HG02885 (cell line): ENCODE measurements at regions not wholly inside any gene's neighbourhood (a gene's known extent, or its start where the extent isn't known, plus 50 kb on each side); places are given as distances from the start of the nearest gene placed in this dataset.
"Not testable (repeated sequence)": the region's sequence is repeated elsewhere in the genome, so short reads cannot be mapped to it uniquely, and the experiment has no call there.

ENCODE experiments used
- ATAC-seq: cut with Tn5 transposase; IDR thresholded peaks from one replicate; pipeline ENCODE4 v1.9.1; 2021; ENCODE audit warnings: mild to moderate bottlenecking; ENCODE audit not compliant: unreplicated experiment, poor library complexity

DNA sequence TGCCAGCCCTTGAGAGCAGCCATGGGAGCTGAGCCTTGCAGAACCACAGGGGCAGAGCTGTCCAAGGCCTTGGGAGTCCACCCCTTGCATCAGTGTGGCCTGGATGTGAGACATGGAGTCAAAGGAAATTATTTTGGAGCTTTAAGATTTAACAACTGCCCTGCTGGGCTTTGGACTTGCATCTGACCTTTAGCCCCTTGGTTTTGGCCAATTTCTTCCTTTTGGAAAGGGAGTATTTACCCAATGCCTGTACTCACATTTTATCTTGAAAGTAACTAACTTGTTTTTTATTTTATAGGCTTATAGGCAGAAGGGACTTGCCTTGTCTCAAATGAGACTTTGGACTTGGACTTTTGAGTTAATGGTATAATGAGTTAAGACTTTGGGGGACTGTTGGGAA, 92.7 kb downstream of the EHF start:
- ATAC-seq: not testable (repeated sequence)
